ENCODE measurements at regions not wholly inside any gene's neighbourhood (a gene's known extent, or its start where the extent isn't known, plus 50 kb on each side); places are given as distances from the start of the nearest gene placed in this dataset.

- ATAC-seq (ENCODE audit: insufficient read depth, low FRiP score) = no peak
- Histone ChIP-seq H3K4me1 (ENCODE audit: control insufficient read depth in 5 of 5, insufficient read depth in 5 of 5, low read length in 5 of 5) (no peaks in the 10 kb centered on the region), H3K9me3 (ENCODE audit: control insufficient read depth in 4 of 4, insufficient read depth in 3 of 4, low read length in 3 of 4) (no peaks in the 10 kb centered on the region), H3K36me3 (ENCODE audit: control insufficient read depth in 4 of 4, insufficient read depth in 4 of 4, low read length in 4 of 4) (no peaks in the 10 kb centered on the region), H3K9ac (ENCODE audit: insufficient read depth in 1 of 2, low read length in 2 of 2) (no peak overlapping the region), H3K27ac (ENCODE audit: low read depth in 1 of 2, low read length in 1 of 2) (no peak overlapping the region), H3K4me3 (no peak overlapping the region), H3K27me3 (ENCODE audit: control insufficient read depth in 3 of 3, insufficient read depth in 3 of 3, low read length in 2 of 3) (no peaks in the 10 kb centered on the region)
- TF ChIP-seq CTCF (IDR thresholded peaks at IDR 0.05; ENCODE audit: control extremely low read depth, extremely low read depth) = no peak
- no peak for DNase-seq
- WGBS, 2 donors = 97% methylated on average over 1 of the region's 1 CpG
Observed at GRCh38 chr3:106881186-106881585, 496.1 kb upstream of the CCDC54 start.

- H3K9ac ChIP-seq (ENCODE audit: insufficient read depth in 1 of 2, low read length in 2 of 2) = no peak overlapping the region
- WGBS, 2 donors = 72 to 79% methylated on average over 2 of the region's 2 CpGs
- no peak overlapping the region for H3K4me3 ChIP-seq
- H3K27me3 ChIP-seq (ENCODE audit: control insufficient read depth in 3 of 3, insufficient read depth in 3 of 3, low read length in 2 of 3) = no peaks in the 10 kb centered on the region
- ATAC-seq (ENCODE audit: insufficient read depth, low FRiP score) (no peak), DNase-seq (no peak)
- H3K36me3 ChIP-seq (ENCODE audit: control insufficient read depth in 4 of 4, insufficient read depth in 4 of 4, low read length in 4 of 4) = no peaks in the 10 kb centered on the region
- H3K27ac ChIP-seq (ENCODE audit: low read depth in 1 of 2, low read length in 1 of 2) = no peak overlapping the region
- TF ChIP-seq CTCF (IDR thresholded peaks at IDR 0.05; ENCODE audit: control extremely low read depth, extremely low read depth) = no peak
- no peaks in the 10 kb centered on the region for H3K4me1 ChIP-seq (ENCODE audit: control insufficient read depth in 5 of 5, insufficient read depth in 5 of 5, low read length in 5 of 5)
- no peaks in the 10 kb centered on the region for H3K9me3 ChIP-seq (ENCODE audit: control insufficient read depth in 4 of 4, insufficient read depth in 3 of 4, low read length in 3 of 4)
Observed at GRCh38 chr3:106882297-106882696, 494.9 kb upstream of the CCDC54 start.

- Histone ChIP-seq H3K9me3 (ENCODE audit: control insufficient read depth in 4 of 4, insufficient read depth in 3 of 4, low read length in 3 of 4) (peaks cover 0 to 7% (median 0%) of the 10 kb centered on the region in 4 donors), H3K4me1 (ENCODE audit: control insufficient read depth in 5 of 5, insufficient read depth in 5 of 5, low read length in 5 of 5) (no peaks in the 10 kb centered on the region), H3K27ac (ENCODE audit: low read depth in 1 of 2, low read length in 1 of 2) (no peak overlapping the region), H3K9ac (ENCODE audit: insufficient read depth in 1 of 2, low read length in 2 of 2) (no peak overlapping the region), H3K27me3 (ENCODE audit: control insufficient read depth in 3 of 3, insufficient read depth in 3 of 3, low read length in 2 of 3) (no peaks in the 10 kb centered on the region), H3K36me3 (ENCODE audit: control insufficient read depth in 4 of 4, insufficient read depth in 4 of 4, low read length in 4 of 4) (no peaks in the 10 kb centered on the region), H3K4me3 (no peak overlapping the region)
- no peak for TF ChIP-seq CTCF (IDR thresholded peaks at IDR 0.05; ENCODE audit: control extremely low read depth, extremely low read depth)
- DNase-seq (no peak), ATAC-seq (ENCODE audit: insufficient read depth, low FRiP score) (no peak)
- 59 to 66% methylated on average over 4 of the region's 4 CpGs for WGBS, 2 donors
Observed at GRCh38 chr3:106906074-106906473, 471.2 kb upstream of the CCDC54 start.

GRCh38 chr3:106908181-106908938 lies 468.9 kb upstream of the CCDC54 start:
- WGBS, 2 donors = 79 to 80% methylated on average over 10 of the region's 10 CpGs
- H3K27me3 ChIP-seq (ENCODE audit: control insufficient read depth in 3 of 3, insufficient read depth in 3 of 3, low read length in 2 of 3) = no peaks in the 10 kb centered on the region
- H3K9ac ChIP-seq (ENCODE audit: insufficient read depth in 1 of 2, low read length in 2 of 2) = no peak overlapping the region
- no peak overlapping the region for H3K27ac ChIP-seq (ENCODE audit: low read depth in 1 of 2, low read length in 1 of 2)
- no peak overlapping the region for H3K4me3 ChIP-seq
- TF ChIP-seq CTCF (IDR thresholded peaks at IDR 0.05; ENCODE audit: control extremely low read depth, extremely low read depth) = no peak
- DNase-seq (no peak), ATAC-seq (ENCODE audit: insufficient read depth, low FRiP score) (no peak)
- peaks cover 0 to 7% (median 0%) of the 10 kb centered on the region in 4 donors for H3K9me3 ChIP-seq (ENCODE audit: control insufficient read depth in 4 of 4, insufficient read depth in 3 of 4, low read length in 3 of 4)
- H3K36me3 ChIP-seq (ENCODE audit: control insufficient read depth in 4 of 4, insufficient read depth in 4 of 4, low read length in 4 of 4) = no peaks in the 10 kb centered on the region
- H3K4me1 ChIP-seq (ENCODE audit: control insufficient read depth in 5 of 5, insufficient read depth in 5 of 5, low read length in 5 of 5) = no peaks in the 10 kb centered on the region
